AG09319 (cell line): ENCODE measurements at regions not wholly inside any gene's neighbourhood (a gene's known extent, or its start where the extent isn't known, plus 50 kb on each side); places are given as distances from the start of the nearest gene placed in this dataset.

Experiments
- DNase-seq: peaks from one replicate; pipeline ENCODE4 v3.0.0-alpha.2; 2010; ENCODE audit warnings: low read depth; ENCODE audit errors: extremely low read depth
- TF ChIP-seq, protein P1 (sequence below): IDR thresholded peaks from 2 replicates; pipeline ENCODE4 v1.5.1; 2011; ENCODE audit warnings: low read depth, mild to moderate bottlenecking, inconsistent platforms, low read length, moderate library complexity

DNA sequence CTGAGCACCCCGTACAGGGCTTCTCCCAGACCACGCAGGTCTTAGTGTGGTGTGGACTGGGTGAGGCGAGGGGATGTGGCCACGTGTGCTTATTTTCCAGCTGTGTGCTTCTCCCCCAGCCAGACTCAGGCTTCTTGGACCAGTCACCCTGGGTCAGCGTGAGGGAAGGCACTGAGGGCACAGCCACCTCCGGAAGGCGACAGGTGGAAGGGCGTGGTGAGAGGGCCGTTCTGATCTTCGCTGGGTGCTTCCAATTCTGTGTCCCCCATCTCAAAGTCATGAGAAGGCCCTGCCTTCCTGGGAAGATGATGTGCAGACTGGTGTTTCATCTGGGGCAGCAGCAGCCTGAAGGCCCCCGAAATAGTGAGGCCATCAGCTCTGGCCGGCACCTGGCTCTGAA is 169.7 kb upstream of the MYCN start:
- TF ChIP-seq, protein P1, sequence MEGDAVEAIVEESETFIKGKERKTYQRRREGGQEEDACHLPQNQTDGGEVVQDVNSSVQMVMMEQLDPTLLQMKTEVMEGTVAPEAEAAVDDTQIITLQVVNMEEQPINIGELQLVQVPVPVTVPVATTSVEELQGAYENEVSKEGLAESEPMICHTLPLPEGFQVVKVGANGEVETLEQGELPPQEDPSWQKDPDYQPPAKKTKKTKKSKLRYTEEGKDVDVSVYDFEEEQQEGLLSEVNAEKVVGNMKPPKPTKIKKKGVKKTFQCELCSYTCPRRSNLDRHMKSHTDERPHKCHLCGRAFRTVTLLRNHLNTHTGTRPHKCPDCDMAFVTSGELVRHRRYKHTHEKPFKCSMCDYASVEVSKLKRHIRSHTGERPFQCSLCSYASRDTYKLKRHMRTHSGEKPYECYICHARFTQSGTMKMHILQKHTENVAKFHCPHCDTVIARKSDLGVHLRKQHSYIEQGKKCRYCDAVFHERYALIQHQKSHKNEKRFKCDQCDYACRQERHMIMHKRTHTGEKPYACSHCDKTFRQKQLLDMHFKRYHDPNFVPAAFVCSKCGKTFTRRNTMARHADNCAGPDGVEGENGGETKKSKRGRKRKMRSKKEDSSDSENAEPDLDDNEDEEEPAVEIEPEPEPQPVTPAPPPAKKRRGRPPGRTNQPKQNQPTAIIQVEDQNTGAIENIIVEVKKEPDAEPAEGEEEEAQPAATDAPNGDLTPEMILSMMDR: no peak

DNA sequence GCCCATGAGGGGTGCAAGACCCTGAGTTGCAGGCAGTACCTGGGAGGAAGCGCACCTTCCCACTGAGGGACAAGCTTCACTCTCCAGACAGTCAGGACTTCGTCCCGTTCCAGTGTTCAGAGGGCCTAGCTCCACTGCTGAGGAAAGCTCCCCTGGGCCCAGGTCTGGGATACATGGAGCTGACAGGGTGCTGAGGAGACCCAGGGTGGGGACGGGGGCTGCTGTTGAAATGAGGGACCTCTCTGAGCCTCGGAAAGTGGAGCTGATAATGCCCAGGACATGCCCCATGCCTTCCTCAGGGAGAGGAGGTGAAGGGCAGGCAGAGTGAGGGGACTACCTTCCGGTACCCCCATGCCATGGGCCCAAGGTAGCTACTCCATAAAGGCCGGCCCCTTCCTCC is 169.2 kb upstream of the MYCN start:
- TF ChIP-seq, protein P1: no peak
- DNase-seq: no peak

More for the DNA sequence above, 169.7 kb upstream of the MYCN start:
- DNase-seq: no peak

- TF ChIP-seq, protein P1: no peak
- DNase-seq: no peak
Measured at GRCh38 chr2:15772086-15772595, 168.2 kb upstream of the MYCN start.

DNA sequence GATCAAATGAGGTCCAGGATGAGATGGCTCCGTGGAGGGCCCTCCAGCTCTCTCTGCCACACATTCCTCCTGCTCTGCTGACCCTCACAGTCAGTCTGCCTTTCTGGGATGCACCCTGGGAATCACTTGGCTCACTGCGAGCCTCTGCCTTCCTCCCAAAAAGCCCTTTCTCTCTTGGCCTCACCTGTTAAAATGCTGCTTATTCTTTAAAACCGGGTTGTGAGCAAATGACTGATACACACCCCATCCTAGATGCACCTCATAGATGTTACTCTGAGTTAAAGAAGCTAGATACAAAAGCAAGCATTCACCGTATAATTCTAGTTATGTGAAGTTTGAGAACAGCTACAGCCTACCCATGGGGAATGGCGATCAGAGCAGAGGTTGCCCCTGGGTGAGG is 167.7 kb upstream of the MYCN start:
- TF ChIP-seq, protein P1: no peak
- no peak for DNase-seq

DNA sequence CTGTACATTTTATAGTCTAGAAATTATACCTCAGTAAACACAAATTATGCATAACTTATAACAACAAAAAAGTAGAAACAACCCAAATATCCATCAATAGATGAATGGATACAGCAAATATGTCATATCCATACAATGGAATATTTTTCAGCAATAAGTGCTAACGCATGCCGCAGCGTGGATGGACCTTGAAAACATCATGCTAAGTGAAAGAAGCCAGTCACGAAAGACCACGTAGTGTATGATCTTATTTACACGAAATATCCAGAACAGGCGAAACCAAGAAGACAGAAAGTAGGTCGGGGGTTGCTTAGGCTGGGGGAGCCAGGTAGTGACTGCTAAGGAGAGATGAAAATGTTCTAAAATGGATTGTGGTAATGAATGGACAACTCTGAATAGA is 167.1 kb upstream of the MYCN start:
- no peak for DNase-seq
- TF ChIP-seq, protein P1: no peak

DNA sequence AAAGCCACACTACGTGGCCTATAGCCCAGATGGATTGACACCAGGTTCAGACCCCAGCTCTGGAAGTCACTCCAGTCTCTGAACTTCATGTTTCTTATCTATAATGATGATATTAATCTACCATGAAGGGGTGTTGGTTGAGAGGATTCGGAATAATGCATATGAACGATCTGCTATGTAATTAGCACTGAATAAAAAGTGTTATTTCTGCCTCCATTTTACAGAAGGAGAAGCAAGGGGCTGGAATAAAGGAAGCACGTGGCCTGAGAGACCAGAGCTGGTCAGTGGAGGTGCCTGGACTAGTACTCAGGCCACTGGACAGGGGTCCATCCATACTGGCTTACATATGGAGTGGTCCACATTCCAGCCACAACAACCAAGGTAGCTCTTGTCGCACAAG is 166.5 kb upstream of the MYCN start:
- TF ChIP-seq, protein P1: no peak
- DNase-seq: no peak

- TF ChIP-seq, protein P1: no peak
- DNase-seq: no peak
Measured at GRCh38 chr2:15775753-15776628, 164.4 kb upstream of the MYCN start.
